ENCODE measurements at regions not wholly inside any gene's neighbourhood (a gene's known extent, or its start where the extent isn't known, plus 50 kb on each side); places are given as distances from the start of the nearest gene placed in this dataset.
"Not testable (repeated sequence)": the region's sequence is repeated elsewhere in the genome, so short reads cannot be mapped to it uniquely, and the experiment has no call there.

GRCh38 chr10:71912431-71912830 is 51.8 kb upstream of the CHST3 start:
- no peak for DNase-seq (ENCODE audit: low spot score)

DNA sequence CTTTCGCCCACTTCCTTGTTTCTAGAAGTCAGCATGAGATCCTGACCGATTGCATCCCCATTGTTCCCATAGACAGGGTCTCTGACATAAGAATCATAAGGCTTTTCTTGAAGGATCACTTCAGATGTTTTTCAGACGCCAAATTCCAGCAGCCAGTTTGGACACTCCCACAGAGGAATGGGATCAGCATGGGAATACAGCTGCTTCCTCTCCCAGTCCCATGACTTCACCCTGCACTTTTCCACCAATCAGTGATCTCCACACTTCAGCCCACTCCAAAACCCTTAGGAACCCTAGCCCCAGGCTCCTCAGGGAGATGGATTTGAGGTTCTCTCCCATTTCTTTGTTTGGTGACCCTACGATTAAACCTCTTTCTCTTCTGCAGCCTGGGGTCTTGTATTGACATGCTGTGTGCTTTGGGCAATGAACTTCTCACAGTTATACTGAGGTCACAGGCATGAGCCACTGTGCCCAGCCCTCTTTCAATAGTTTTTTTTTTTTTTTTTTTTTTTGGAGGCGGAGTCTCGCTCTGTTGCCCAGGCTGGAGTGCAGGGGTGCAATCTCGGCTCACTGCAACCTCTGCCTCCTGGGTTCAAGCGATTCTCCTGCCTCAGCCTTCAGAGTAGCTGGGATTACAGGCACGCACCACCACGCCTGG is 52.8 kb upstream of the CHST3 start:
- DNase-seq (ENCODE audit: low spot score): peak; percentile 52

GRCh38 chr10:71909399-71910083 is 54.7 kb upstream of the CHST3 start:
- no peak for DNase-seq (ENCODE audit: low spot score)

DNA sequence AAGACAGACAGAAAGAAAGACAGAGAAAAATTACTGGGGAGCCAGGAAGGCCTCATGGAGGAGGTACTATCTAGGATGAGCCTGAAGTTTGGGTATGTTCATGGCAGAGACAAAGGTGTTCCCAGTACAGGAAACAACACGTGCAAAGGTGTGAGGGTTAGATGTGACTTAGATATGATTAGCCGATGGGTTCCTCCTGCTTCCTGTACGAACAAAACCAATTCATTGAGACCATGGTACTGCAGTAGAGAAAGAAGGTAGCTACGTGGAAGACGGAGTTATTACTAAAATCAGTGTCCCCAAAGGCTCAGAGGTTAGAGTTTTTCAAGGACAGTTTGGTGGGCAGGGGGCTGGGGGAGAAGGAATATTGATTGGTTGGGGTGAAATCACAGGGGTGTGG is 55.2 kb upstream of the CHST3 start:
- no peak for DNase-seq (ENCODE audit: low spot score)

- DNase-seq (ENCODE audit: low spot score): no peak
Measured at GRCh38 chr10:71905164-71905563, 54.1 kb upstream of the PSAP start.

GRCh38 chr10:71903636-71904250 is 52.7 kb upstream of the PSAP start:
- not testable (repeated sequence) for DNase-seq (ENCODE audit: low spot score)

- DNase-seq (ENCODE audit: low spot score): no peak
Measured at GRCh38 chr10:71902351-71902750, 51.3 kb upstream of the PSAP start.
